ENCODE measurements at regions not wholly inside any gene's neighbourhood (a gene's known extent, or its start where the extent isn't known, plus 50 kb on each side); places are given as distances from the start of the nearest gene placed in this dataset.

DNA sequence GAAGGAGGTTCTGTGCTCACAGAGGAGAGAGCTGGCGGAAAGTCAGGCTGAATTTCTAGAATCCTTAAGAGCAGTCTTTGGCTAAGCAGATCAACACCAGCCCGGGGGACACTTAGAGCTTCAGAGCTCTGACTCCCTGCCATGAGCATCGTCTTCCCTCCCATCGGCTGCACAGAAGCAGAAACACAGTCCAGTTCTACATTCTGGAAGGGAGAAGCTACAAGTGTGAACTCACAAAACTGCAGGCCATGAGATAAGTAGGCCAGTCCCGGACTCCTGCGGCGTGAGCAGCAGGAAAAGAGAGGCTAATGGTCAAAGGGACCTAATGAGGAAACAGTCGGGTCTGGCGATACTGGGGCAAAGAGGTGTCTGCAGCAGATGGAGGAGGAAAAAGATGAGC lies 211.5 kb downstream of the DHX15 start:
- TF ChIP-seq, protein P1, sequence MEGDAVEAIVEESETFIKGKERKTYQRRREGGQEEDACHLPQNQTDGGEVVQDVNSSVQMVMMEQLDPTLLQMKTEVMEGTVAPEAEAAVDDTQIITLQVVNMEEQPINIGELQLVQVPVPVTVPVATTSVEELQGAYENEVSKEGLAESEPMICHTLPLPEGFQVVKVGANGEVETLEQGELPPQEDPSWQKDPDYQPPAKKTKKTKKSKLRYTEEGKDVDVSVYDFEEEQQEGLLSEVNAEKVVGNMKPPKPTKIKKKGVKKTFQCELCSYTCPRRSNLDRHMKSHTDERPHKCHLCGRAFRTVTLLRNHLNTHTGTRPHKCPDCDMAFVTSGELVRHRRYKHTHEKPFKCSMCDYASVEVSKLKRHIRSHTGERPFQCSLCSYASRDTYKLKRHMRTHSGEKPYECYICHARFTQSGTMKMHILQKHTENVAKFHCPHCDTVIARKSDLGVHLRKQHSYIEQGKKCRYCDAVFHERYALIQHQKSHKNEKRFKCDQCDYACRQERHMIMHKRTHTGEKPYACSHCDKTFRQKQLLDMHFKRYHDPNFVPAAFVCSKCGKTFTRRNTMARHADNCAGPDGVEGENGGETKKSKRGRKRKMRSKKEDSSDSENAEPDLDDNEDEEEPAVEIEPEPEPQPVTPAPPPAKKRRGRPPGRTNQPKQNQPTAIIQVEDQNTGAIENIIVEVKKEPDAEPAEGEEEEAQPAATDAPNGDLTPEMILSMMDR (IDR thresholded peaks at IDR 0.05; ENCODE audit: insufficient read depth, low read length, poor library complexity, severe bottlenecking), result no peak
- TF ChIP-seq EZH2phosphoT487 (conservative IDR thresholded peaks at IDR 0.05; ENCODE audit: low read length), result no peak

Data from SU-DHL-6 (cell line).